ENCODE measurements at regions not wholly inside any gene's neighbourhood (a gene's known extent, or its start where the extent isn't known, plus 50 kb on each side); places are given as distances from the start of the nearest gene placed in this dataset.

- 0% methylated on average over 2 of the region's 2 CpGs for WGBS (ENCODE audit: insufficient coverage, insufficient replicate concordance, low lambda C conversion rate, missing lambda C conversion rate)
- POLR2A ChIA-PET, result no interaction called here
- H3K79me2 ChIP-seq (ENCODE audit: control insufficient read depth, insufficient read depth, low read length), result no peaks in the 10 kb centered on the region
- no peaks in the 10 kb centered on the region for H3K36me3 ChIP-seq (ENCODE audit: control insufficient read depth in 2 of 2, insufficient read depth in 2 of 2, low read length in 1 of 2)
- H3K4me2 ChIP-seq (ENCODE audit: control insufficient read depth, insufficient read depth), result no peak overlapping the region
- H3K4me1 ChIP-seq (ENCODE audit: control insufficient read depth, insufficient read depth, low read length), result no peaks in the 10 kb centered on the region
- intact Hi-C loops (cut with micrococcal nuclease; ENCODE audit: unreplicated experiment) (no loop called here), in situ Hi-C loops (cut with MboI) (no loop called here)
- H3K9ac ChIP-seq (ENCODE audit: control insufficient read depth, insufficient read depth, low read length), result no peak overlapping the region
- SMC1A ChIA-PET (ENCODE audit: uncharacterized antibody, unreplicated experiment), result no interaction called here
- no peak overlapping the region for H2AFZ ChIP-seq (ENCODE audit: control insufficient read depth, low read depth, low read length)
- H3K27me3 ChIP-seq (replicated peaks in 1 of 2; ENCODE audit: control insufficient read depth in 2 of 2, insufficient read depth in 2 of 2, low read length in 1 of 2), result no peaks in the 10 kb centered on the region
- CTCF ChIA-PET, result interaction anchor here (1.0 kb wide), 1 partner anchor 131 kb away, joined by 3 read pairs; no protein-coding TSS in a partner anchor
- H3K27ac ChIP-seq (ENCODE audit: control insufficient read depth, insufficient read depth), result no peak overlapping the region
- no peak overlapping the region for H3K4me3 ChIP-seq
- H3K9me3 ChIP-seq (replicated peaks; ENCODE audit: control insufficient read depth, insufficient read depth, low read length), result no peaks in the 10 kb centered on the region
- H4K20me1 ChIP-seq (ENCODE audit: control insufficient read depth, insufficient read depth), result no peaks in the 10 kb centered on the region
- FAIRE-seq (no peak), ATAC-seq (no peak), DNase-seq (ENCODE audit: low read depth, low spot score) (no peak)
- no TSS peak for BruUV-seq (replicated peaks)
- RAD21 ChIA-PET (ENCODE audit: unreplicated experiment), result no interaction called here
- TF ChIP-seq RFX5 (IDR thresholded peaks at IDR 0.05; ENCODE audit: low read depth, low read length), result no peak
- peak; percentile 41; the same call in 1 of the 2 replicates for TF ChIP-seq RUNX3 (IDR thresholded peaks at IDR 0.05; ENCODE audit: low read length)
- no peak for TF ChIP-seq ZNF24 (IDR thresholded peaks at IDR 0.05)
- TF ChIP-seq NR2F1 (conservative IDR thresholded peaks at IDR 0.05), result no peak
- TF ChIP-seq BRCA1 (IDR thresholded peaks at IDR 0.05; ENCODE audit: low read depth, low read length), result no peak
Observed at GRCh38 chr3:76438971-76439370, 600.9 kb upstream of the ROBO2 start.

- Histone ChIP-seq H3K9ac (ENCODE audit: control insufficient read depth, insufficient read depth, low read length) (no peak overlapping the region), H3K4me2 (ENCODE audit: control insufficient read depth, insufficient read depth) (no peak overlapping the region), H3K4me3 (no peak overlapping the region), H3K4me1 (ENCODE audit: control insufficient read depth, insufficient read depth, low read length) (no peaks in the 10 kb centered on the region), H3K36me3 (ENCODE audit: control insufficient read depth in 2 of 2, insufficient read depth in 2 of 2, low read length in 1 of 2) (no peaks in the 10 kb centered on the region), H3K27me3 (replicated peaks in 1 of 2; ENCODE audit: control insufficient read depth in 2 of 2, insufficient read depth in 2 of 2, low read length in 1 of 2) (no peaks in the 10 kb centered on the region), H2AFZ (ENCODE audit: control insufficient read depth, low read depth, low read length) (no peak overlapping the region), H3K27ac (ENCODE audit: control insufficient read depth, insufficient read depth) (no peak overlapping the region), H4K20me1 (ENCODE audit: control insufficient read depth, insufficient read depth) (no peaks in the 10 kb centered on the region), H3K79me2 (ENCODE audit: control insufficient read depth, insufficient read depth, low read length) (no peaks in the 10 kb centered on the region), H3K9me3 (replicated peaks; ENCODE audit: control insufficient read depth, insufficient read depth, low read length) (no peaks in the 10 kb centered on the region)
- 61% methylated on average over 8 of the region's 8 CpGs for WGBS (ENCODE audit: insufficient coverage, insufficient replicate concordance, low lambda C conversion rate, missing lambda C conversion rate)
- in situ Hi-C loops (cut with MboI) (no loop called here), intact Hi-C loops (cut with micrococcal nuclease; ENCODE audit: unreplicated experiment) (no loop called here)
- ATAC-seq, result peak; percentile 51
- ChIA-PET SMC1A (ENCODE audit: uncharacterized antibody, unreplicated experiment) (no interaction called here), RAD21 (ENCODE audit: unreplicated experiment) (no interaction called here), CTCF (interaction anchor here (0.6 kb wide), 1 partner anchor 807 kb away, joined by 3 read pairs; no protein-coding TSS in a partner anchor), POLR2A (interaction anchor here (0.6 kb wide), 1 partner anchor 422 kb away, joined by 3 read pairs; no protein-coding TSS in a partner anchor)
- no TSS peak for BruUV-seq (replicated peaks)
- DNase-seq (ENCODE audit: low read depth, low spot score), result no peak
- FAIRE-seq, result no peak
- TF ChIP-seq POU2F2 (IDR thresholded peaks at IDR 0.05; ENCODE audit: borderline replicate concordance, low read depth, low read length), result no peak
- TF ChIP-seq BMI1 (IDR thresholded peaks at IDR 0.05; ENCODE audit: borderline replicate concordance), result no peak
- TF ChIP-seq MYC (IDR thresholded peaks at IDR 0.05; ENCODE audit: insufficient read depth, insufficient read length, insufficient replicate concordance, low read length, severe bottlenecking), result no peak
- TF ChIP-seq PKNOX1 (IDR thresholded peaks at IDR 0.05), result no peak
- TF ChIP-seq POLR2A (IDR thresholded peaks at IDR 0.05; ENCODE audit: low read depth, low read length), result no peak
- no peak for TF ChIP-seq ZNF687 (IDR thresholded peaks at IDR 0.05)
- no peak for TF ChIP-seq NRF1 (conservative IDR thresholded peaks at IDR 0.05; ENCODE audit: low read depth, low read length)
- TF ChIP-seq SIN3A (IDR thresholded peaks at IDR 0.05; ENCODE audit: low read depth, low read length), result no peak
Observed at GRCh38 chr3:76442374-76442915, 597.5 kb upstream of the ROBO2 start.
